HuH-7 (cell line): ENCODE measurements at regions not wholly inside any gene's neighbourhood (a gene's known extent, or its start where the extent isn't known, plus 50 kb on each side); places are given as distances from the start of the nearest gene placed in this dataset.
"Not testable (repeated sequence)": the region's sequence is repeated elsewhere in the genome, so short reads cannot be mapped to it uniquely, and the experiment has no call there.

Experiments used
- DNase-seq: peaks from one replicate; pipeline ENCODE4 v3.0.0; 2011; ENCODE audit warnings: low spot score

DNA sequence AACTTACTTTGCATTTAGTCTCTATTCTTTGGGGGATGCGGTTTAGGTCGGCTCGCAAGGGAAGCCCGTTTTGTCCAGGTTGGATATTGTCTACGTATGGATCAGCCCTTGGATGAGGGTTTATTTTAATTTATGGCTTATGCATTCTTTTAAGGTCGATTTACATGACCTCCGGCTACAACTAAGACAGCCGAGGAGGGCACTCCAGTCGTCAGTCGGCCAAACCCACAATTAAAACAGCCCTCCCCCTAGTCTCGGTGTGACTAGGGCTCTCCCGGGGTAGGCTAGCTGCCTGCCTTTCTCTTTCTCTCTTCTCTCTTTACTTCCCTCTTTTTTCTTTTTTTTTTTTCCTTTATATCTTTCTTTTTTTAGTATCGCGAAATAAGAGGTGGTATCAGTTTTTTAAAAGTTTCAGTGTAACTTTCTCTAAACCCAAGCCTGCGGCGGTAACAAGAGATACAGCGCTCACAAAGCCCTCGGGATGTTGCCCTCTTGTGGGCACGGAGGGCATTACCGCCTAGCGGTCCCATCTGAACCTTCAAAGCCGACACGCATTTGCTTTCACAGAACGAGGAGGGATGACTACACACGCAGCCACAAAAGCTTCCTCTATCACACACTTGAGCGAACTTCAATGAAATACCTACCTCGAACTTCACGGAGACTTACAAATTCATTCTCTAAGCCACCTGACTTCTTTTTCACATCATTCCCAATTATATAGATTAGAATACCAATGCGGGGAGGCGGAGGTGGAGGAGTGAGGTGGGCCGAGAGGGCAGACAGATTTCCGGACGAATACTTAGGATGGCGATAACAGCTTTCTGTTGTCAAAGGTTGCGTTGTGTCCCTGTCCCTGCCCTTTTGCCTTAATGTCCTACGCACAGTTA lies 132.3 kb upstream of the C11orf58 start:
- peak; percentile 66 for DNase-seq

GRCh38 chr11:16605389-16605893 lies 133.0 kb upstream of the C11orf58 start:
- DNase-seq: no peak

DNA sequence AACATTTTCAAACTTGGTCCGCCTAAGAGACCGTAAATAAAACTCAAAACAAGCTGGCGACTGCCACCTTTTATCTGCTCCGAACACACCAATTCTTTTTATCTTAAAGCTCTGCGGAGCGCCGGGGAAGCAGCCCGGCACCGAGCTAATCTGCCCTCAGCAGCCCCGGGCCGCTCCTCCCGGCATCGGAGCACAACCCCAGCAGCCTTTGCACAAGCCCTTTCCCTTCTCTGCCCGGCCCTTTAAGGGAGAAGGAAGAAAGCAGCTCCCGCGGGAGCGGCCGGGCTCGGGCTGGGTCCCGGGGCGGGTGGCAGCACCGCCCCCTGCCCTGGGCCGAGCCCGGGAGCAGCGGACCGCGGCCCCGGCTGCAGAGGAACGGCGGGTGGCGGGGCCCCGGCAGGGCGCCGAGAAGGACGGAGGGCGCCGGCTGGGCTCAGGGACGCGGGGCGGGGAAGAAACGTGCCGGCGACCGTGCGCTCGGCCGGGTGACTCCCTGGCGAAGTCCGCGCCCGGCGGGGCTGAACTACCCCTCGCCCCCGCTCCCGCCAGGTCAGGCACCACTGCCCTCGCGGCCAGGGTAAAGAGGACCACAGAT lies 133.6 kb upstream of the C11orf58 start:
- no peak for DNase-seq

DNA sequence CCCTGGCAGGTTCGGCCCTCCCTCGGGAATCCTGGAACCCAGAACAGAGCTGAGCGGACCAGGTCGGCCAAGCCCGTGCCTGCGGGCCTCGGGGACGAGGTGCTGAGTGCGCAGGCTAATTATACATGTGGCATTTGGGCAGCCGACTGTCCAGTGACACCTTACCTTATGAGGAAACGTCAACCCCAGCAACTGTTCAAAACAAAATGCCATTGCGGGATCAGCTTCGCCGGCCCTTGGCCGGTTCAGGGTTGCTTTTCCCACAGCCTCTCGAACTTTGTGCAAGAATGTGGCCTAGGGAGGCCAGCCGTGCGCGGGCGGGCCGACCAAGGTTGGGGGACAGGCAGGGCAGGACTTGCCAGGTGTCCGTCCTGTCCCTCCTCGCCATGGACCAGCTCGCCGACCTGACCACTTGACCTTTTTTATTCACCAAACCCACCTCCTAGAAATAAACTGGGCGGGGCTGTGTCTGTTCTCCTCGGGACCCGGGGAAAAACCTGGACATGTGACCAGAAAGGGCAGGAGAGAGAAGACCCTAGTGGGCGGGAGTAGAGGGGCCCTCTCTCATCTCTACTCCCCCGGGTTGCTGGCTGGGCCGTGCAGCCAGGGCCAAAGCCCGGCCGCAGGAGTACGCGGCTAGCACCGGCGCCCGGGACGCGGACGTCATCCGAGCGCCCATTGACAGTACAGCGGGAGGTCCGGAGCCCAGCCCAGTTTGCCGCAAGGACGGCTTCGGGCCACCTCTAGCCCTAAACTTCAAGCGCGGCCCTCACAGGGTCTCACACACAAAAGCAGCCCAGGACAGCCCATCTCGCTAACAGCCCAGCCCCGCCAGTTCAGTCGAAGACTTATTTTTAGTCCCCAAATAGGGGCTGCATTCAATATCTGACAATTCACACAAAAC lies 134.3 kb upstream of the C11orf58 start:
- peak; percentile 41 for DNase-seq

DNA sequence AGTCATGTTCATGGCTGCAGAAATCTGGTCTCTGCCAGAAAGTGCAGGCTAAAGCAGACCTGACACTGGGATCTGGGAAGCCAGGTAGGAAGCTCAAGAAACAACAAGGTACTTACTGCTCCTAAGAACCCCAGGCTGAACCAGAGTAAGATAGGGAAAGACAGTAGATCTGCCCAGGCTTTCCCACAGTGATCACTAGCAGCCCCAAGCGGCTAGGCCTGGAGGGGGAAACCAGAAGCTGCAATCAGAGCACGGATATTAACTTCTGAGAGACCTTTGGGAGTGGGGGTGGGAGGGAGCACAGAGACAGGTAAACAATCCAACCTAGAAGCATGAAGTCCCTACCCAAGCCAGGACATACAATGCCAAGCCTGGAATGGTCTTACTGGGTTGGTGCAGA lies 135.2 kb upstream of the C11orf58 start:
- peak; percentile 50 for DNase-seq

- DNase-seq: no peak
Observed at GRCh38 chr11:16598906-16599305, 139.5 kb upstream of the C11orf58 start.

- no peak for DNase-seq
Observed at GRCh38 chr11:16598032-16598431, 140.4 kb upstream of the C11orf58 start.

- no peak for DNase-seq
Observed at GRCh38 chr11:16596231-16596630, 142.2 kb upstream of the C11orf58 start.

DNA sequence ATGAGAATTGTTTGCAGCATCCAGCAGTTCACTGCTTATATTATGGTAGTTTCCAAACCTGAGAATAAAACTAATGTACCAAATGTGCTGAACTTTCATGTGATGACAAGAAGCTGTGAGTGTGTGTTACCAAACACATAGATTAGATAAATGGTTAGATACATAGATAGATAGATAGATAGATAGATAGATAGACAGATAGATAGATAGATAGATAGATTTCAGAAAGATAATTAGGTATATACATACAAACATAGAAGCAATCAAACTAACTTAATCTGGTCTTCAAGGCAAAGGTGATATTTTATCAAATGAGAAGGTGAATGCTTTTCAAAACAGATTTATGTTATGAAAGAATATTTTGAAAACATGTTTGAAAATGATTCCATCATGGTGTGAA lies 147.3 kb upstream of the C11orf58 start:
- no peak for DNase-seq

GRCh38 chr11:16587670-16588069 lies 150.8 kb upstream of the C11orf58 start:
- no peak for DNase-seq

DNA sequence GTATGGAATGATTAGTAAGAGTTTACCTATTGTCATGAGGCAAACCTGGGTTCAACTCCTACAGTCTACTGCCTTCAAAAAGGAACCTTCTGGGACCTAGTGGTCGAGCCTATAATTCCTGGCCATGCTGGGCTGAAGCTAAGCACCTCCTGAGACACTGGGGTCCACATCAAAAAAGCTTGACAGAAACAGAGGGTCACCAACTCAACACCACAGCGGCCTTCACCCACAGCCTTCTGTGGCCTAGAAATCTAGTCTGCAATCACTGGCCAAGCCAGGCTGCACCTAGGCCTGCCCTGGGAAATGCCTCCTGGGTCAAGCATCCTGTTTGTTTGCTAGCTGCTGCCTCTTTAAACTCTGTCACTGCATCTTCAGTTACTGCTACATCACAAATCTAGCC lies 153.9 kb upstream of the C11orf58 start:
- no peak for DNase-seq

GRCh38 chr11:16581078-16581477 lies 157.4 kb upstream of the C11orf58 start:
- not testable (repeated sequence) for DNase-seq

- DNase-seq: no peak
Observed at GRCh38 chr11:16577490-16577889, 161.0 kb upstream of the C11orf58 start.

GRCh38 chr11:16574889-16575288 lies 163.6 kb upstream of the C11orf58 start:
- not testable (repeated sequence) for DNase-seq

DNA sequence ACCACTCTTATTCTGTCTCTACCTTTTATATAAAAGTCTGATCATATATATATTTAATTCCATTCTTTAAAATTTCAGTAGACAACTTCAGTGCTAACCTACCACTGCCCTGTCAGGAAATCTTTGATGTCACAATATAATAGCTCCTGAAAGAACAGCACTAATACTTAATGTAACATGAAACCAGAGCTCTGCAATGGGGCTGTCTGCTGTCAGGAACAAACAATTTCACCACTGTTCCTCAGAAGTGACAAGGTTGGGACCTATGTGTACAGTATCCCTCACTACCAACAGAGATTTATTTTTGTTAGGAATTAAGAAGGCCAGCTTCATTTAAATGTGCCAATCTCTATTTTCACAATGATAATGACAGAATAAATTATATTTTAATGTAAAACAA lies 165.5 kb upstream of the C11orf58 start:
- DNase-seq: peak; percentile 4

- DNase-seq: no peak
Observed at GRCh38 chr11:16561150-16561549, 177.3 kb upstream of the C11orf58 start.

- no peak for DNase-seq
Observed at GRCh38 chr11:16558494-16558893, 180.0 kb upstream of the C11orf58 start.

GRCh38 chr11:16555956-16556355 lies 182.5 kb upstream of the C11orf58 start:
- DNase-seq: no peak

- no peak for DNase-seq
Observed at GRCh38 chr11:16554361-16554760, 184.1 kb upstream of the C11orf58 start.

GRCh38 chr11:16547879-16548278 lies 190.6 kb upstream of the C11orf58 start:
- no peak for DNase-seq

GRCh38 chr11:16543642-16544041 lies 187.3 kb upstream of the SOX6 start:
- DNase-seq: no peak

GRCh38 chr11:16542353-16542752 lies 186.0 kb upstream of the SOX6 start:
- no peak for DNase-seq
